ENCODE measurements at regions not wholly inside any gene's neighbourhood (a gene's known extent, or its start where the extent isn't known, plus 50 kb on each side); places are given as distances from the start of the nearest gene placed in this dataset.

- in situ Hi-C loops (cut with HindIII; ENCODE audit: low sequenced_read_pairs): no loop called here
- no peak overlapping the region for H3K4me3 ChIP-seq (ENCODE audit: low read depth, low read length)
- no peak for TF ChIP-seq CTCF (IDR thresholded peaks at IDR 0.05; ENCODE audit: low read depth, low read length)
- no peak for DNase-seq (ENCODE audit: low read depth, low spot score)
These were observed 358.6 kb upstream of the BCHE start for GRCh38 chr3:166195808-166196207.

- TF ChIP-seq CTCF (IDR thresholded peaks at IDR 0.05; ENCODE audit: low read depth, low read length): no peak
These were observed 354.2 kb upstream of the BCHE start for GRCh38 chr3:166191411-166191810.

GRCh38 chr3:166190360-166190759 is 353.1 kb upstream of the BCHE start:
- H3K4me3 ChIP-seq (ENCODE audit: low read depth, low read length): no peak overlapping the region
- DNase-seq (ENCODE audit: low read depth, low spot score): peak; percentile 65
- in situ Hi-C loops (cut with HindIII; ENCODE audit: low sequenced_read_pairs): no loop called here
- peak; percentile 14 for TF ChIP-seq CTCF (IDR thresholded peaks at IDR 0.05; ENCODE audit: low read depth, low read length)

More at GRCh38 chr3:166191411-166191810, 354.2 kb upstream of the BCHE start:
- DNase-seq (ENCODE audit: low read depth, low spot score): no peak
- no peak overlapping the region for H3K4me3 ChIP-seq (ENCODE audit: low read depth, low read length)
- in situ Hi-C loops (cut with HindIII; ENCODE audit: low sequenced_read_pairs): no loop called here

- H3K4me3 ChIP-seq (ENCODE audit: low read depth, low read length): no peak overlapping the region
- no peak for DNase-seq (ENCODE audit: low read depth, low spot score)
- in situ Hi-C loops (cut with HindIII; ENCODE audit: low sequenced_read_pairs): no loop called here
- TF ChIP-seq CTCF (IDR thresholded peaks at IDR 0.05; ENCODE audit: low read depth, low read length): no peak
These were observed 350.0 kb upstream of the BCHE start for GRCh38 chr3:166187237-166187636.

- no peak for DNase-seq (ENCODE audit: low read depth, low spot score)
- TF ChIP-seq CTCF (IDR thresholded peaks at IDR 0.05; ENCODE audit: low read depth, low read length): no peak
- in situ Hi-C loops (cut with HindIII; ENCODE audit: low sequenced_read_pairs): no loop called here
- H3K4me3 ChIP-seq (ENCODE audit: low read depth, low read length): no peak overlapping the region
These were observed 348.8 kb upstream of the BCHE start for GRCh38 chr3:166186003-166186402.

GRCh38 chr3:166177130-166177529 is 339.9 kb upstream of the BCHE start:
- no peak for TF ChIP-seq CTCF (IDR thresholded peaks at IDR 0.05; ENCODE audit: low read depth, low read length)
- no peak for DNase-seq (ENCODE audit: low read depth, low spot score)
- in situ Hi-C loops (cut with HindIII; ENCODE audit: low sequenced_read_pairs): no loop called here
- H3K4me3 ChIP-seq (ENCODE audit: low read depth, low read length): no peak overlapping the region

GRCh38 chr3:166171695-166172094 is 334.5 kb upstream of the BCHE start:
- no peak overlapping the region for H3K4me3 ChIP-seq (ENCODE audit: low read depth, low read length)
- in situ Hi-C loops (cut with HindIII; ENCODE audit: low sequenced_read_pairs): no loop called here
- no peak for DNase-seq (ENCODE audit: low read depth, low spot score)
- no peak for TF ChIP-seq CTCF (IDR thresholded peaks at IDR 0.05; ENCODE audit: low read depth, low read length)

Data from astrocyte of the spinal cord (primary cell).